GM21423 (cell line): ENCODE measurements at regions not wholly inside any gene's neighbourhood (a gene's known extent, or its start where the extent isn't known, plus 50 kb on each side); places are given as distances from the start of the nearest gene placed in this dataset.
"Not testable (repeated sequence)": the region's sequence is repeated elsewhere in the genome, so short reads cannot be mapped to it uniquely, and the experiment has no call there.

ENCODE experiments used
- ATAC-seq: cut with Tn5 transposase; IDR thresholded peaks from one replicate; pipeline ENCODE4 v1.9.1; 2021; ENCODE audit warnings: mild to moderate bottlenecking, moderate library complexity; ENCODE audit not compliant: unreplicated experiment

- no peak for ATAC-seq
These were observed 202.4 kb downstream of the CDH26 start for GRCh38 chr20:60160451-60161145.

GRCh38 chr20:60167812-60168211, 209.6 kb downstream of the CDH26 start:
- ATAC-seq: no peak

GRCh38 chr20:60168963-60169362, 210.7 kb downstream of the CDH26 start:
- no peak for ATAC-seq

- no peak for ATAC-seq
These were observed 211.9 kb downstream of the CDH26 start for GRCh38 chr20:60170116-60170515.

GRCh38 chr20:60171313-60171712, 213.1 kb downstream of the CDH26 start:
- no peak for ATAC-seq

GRCh38 chr20:60171738-60172137, 213.5 kb downstream of the CDH26 start:
- no peak for ATAC-seq

GRCh38 chr20:60172346-60172984, 214.2 kb downstream of the CDH26 start:
- no peak for ATAC-seq

- no peak for ATAC-seq
These were observed 218.9 kb downstream of the CDH26 start for GRCh38 chr20:60177080-60177479.

GRCh38 chr20:60180986-60181385, 222.8 kb downstream of the CDH26 start:
- ATAC-seq: no peak

GRCh38 chr20:60186412-60186811, 228.2 kb downstream of the CDH26 start:
- ATAC-seq: no peak

GRCh38 chr20:60187683-60188082, 229.5 kb downstream of the CDH26 start:
- no peak for ATAC-seq

GRCh38 chr20:60191014-60191413, 232.8 kb downstream of the CDH26 start:
- ATAC-seq: no peak

GRCh38 chr20:60192326-60192725, 234.1 kb downstream of the CDH26 start:
- ATAC-seq: no peak

- not testable (repeated sequence) for ATAC-seq
These were observed 240.9 kb downstream of the CDH26 start for GRCh38 chr20:60199132-60199531.

- ATAC-seq: no peak
These were observed 241.6 kb downstream of the CDH26 start for GRCh38 chr20:60199866-60200265.

GRCh38 chr20:60200305-60200918, 242.2 kb downstream of the CDH26 start:
- ATAC-seq: no peak

GRCh38 chr20:60201198-60201835, 243.1 kb downstream of the CDH26 start:
- no peak for ATAC-seq

GRCh38 chr20:60202046-60202445, 243.8 kb downstream of the CDH26 start:
- no peak for ATAC-seq

GRCh38 chr20:60203451-60203850, 245.2 kb downstream of the CDH26 start:
- no peak for ATAC-seq

GRCh38 chr20:60204601-60205000, 246.4 kb downstream of the CDH26 start:
- ATAC-seq: no peak

GRCh38 chr20:60206259-60206658, 248.0 kb downstream of the CDH26 start:
- no peak for ATAC-seq

- ATAC-seq: no peak
These were observed 250.8 kb downstream of the CDH26 start for GRCh38 chr20:60209048-60209447.
